ENCODE measurements at regions not wholly inside any gene's neighbourhood (a gene's known extent, or its start where the extent isn't known, plus 50 kb on each side); places are given as distances from the start of the nearest gene placed in this dataset.

DNA sequence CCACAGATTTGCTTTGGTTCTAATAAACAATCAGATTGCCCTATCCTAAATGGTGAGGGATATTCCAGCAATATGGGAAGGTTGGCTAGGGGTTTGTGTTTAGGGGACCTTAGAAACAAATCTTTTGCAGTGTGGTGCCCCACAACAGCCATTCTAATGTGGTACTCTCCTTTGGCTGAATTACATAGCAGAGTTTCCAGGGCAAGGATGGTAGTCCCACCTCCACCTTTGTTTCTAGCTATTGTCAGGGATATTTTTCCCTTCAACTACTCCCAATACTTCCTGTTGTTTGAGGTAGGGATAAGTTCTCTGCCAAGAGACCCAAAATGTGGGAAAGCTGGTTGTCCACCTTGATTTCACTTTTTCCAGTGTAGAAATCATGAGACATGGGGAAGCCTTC, 494.7 kb upstream of the CHORDC1 start (continued):
- no peak for TF ChIP-seq PRRX2 (CRISPR knock-in tag; IDR thresholded peaks at IDR 0.05)
- TF ChIP-seq TEAD4 (CRISPR knock-in tag; IDR thresholded peaks at IDR 0.05), result no peak
- TF ChIP-seq, protein P1, sequence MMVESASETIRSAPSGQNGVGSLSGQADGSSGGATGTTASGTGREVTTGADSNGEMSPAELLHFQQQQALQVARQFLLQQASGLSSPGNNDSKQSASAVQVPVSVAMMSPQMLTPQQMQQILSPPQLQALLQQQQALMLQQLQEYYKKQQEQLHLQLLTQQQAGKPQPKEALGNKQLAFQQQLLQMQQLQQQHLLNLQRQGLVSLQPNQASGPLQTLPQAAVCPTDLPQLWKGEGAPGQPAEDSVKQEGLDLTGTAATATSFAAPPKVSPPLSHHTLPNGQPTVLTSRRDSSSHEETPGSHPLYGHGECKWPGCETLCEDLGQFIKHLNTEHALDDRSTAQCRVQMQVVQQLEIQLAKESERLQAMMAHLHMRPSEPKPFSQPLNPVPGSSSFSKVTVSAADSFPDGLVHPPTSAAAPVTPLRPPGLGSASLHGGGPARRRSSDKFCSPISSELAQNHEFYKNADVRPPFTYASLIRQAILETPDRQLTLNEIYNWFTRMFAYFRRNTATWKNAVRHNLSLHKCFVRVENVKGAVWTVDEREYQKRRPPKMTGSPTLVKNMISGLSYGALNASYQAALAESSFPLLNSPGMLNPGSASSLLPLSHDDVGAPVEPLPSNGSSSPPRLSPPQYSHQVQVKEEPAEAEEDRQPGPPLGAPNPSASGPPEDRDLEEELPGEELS (CRISPR knock-in tag; IDR thresholded peaks at IDR 0.05), result no peak
- no peak for TF ChIP-seq ETV6 (CRISPR knock-in tag; IDR thresholded peaks at IDR 0.05)
- TF ChIP-seq ZNF138 (CRISPR knock-in tag; conservative IDR thresholded peaks at IDR 0.05), result no peak
- TF ChIP-seq, protein P2, sequence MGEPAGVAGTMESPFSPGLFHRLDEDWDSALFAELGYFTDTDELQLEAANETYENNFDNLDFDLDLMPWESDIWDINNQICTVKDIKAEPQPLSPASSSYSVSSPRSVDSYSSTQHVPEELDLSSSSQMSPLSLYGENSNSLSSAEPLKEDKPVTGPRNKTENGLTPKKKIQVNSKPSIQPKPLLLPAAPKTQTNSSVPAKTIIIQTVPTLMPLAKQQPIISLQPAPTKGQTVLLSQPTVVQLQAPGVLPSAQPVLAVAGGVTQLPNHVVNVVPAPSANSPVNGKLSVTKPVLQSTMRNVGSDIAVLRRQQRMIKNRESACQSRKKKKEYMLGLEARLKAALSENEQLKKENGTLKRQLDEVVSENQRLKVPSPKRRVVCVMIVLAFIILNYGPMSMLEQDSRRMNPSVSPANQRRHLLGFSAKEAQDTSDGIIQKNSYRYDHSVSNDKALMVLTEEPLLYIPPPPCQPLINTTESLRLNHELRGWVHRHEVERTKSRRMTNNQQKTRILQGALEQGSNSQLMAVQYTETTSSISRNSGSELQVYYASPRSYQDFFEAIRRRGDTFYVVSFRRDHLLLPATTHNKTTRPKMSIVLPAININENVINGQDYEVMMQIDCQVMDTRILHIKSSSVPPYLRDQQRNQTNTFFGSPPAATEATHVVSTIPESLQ (CRISPR knock-in tag; IDR thresholded peaks at IDR 0.05), result no peak
- TF ChIP-seq ZNF317 (CRISPR knock-in tag; IDR thresholded peaks at IDR 0.05; ENCODE audit: borderline replicate concordance, low read depth), result no peak
- TF ChIP-seq ZNF416 (CRISPR knock-in tag; IDR thresholded peaks at IDR 0.05), result no peak
- TF ChIP-seq TCF7 (CRISPR knock-in tag; IDR thresholded peaks at IDR 0.05; ENCODE audit: low read depth), result no peak

DNA sequence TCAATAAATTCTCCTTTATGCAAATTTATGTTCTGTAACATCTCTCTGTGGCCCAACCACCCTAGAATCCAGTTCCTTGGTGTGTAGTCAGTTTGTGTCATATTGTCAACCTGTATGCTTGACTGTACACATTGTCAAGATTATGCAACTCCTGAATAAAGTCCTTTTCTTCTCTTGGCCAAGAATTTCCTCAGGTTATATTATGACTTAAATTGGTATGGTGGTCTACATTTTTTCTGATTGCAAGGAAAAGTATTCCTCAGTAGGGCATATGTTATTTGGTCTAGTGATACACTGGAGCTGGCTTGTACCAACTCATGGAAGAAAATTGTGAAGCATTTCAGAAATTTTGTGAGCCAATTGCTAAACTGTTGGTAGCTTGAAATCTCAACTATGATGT, 482.8 kb upstream of the CHORDC1 start:
- no peak for DNase-seq (ENCODE audit: low spot score)
- peaks cover 18% of the 10 kb centered on the region for H3K4me1 Mint-ChIP-seq
- POLR2A ChIA-PET, result no interaction called here
- no peak for ATAC-seq
- no peaks in the 10 kb centered on the region for H3K36me3 Mint-ChIP-seq
- TF ChIP-seq, protein P3, sequence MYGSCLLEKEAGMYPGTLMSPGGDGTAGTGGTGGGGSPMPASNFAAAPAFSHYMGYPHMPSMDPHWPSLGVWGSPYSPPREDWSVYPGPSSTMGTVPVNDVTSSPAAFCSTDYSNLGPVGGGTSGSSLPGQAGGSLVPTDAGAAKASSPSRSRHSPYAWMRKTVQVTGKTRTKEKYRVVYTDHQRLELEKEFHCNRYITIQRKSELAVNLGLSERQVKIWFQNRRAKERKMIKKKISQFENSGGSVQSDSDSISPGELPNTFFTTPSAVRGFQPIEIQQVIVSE (CRISPR knock-in tag; IDR thresholded peaks at IDR 0.05; ENCODE audit: borderline replicate concordance), result no peak
- TF ChIP-seq FOXP1 (CRISPR knock-in tag; IDR thresholded peaks at IDR 0.05; ENCODE audit: borderline replicate concordance), result no peak
- CTCF ChIA-PET, result no interaction called here
- peaks cover 4% of the 10 kb centered on the region; the same call in 1 of the 2 replicates for H3K9me3 Mint-ChIP-seq
- no peaks in the 10 kb centered on the region for H3K27me3 Mint-ChIP-seq (ENCODE audit: low read depth)
- no peak overlapping the region for H3K4me3 Mint-ChIP-seq
- no peak overlapping the region for H3K27ac Mint-ChIP-seq

DNA sequence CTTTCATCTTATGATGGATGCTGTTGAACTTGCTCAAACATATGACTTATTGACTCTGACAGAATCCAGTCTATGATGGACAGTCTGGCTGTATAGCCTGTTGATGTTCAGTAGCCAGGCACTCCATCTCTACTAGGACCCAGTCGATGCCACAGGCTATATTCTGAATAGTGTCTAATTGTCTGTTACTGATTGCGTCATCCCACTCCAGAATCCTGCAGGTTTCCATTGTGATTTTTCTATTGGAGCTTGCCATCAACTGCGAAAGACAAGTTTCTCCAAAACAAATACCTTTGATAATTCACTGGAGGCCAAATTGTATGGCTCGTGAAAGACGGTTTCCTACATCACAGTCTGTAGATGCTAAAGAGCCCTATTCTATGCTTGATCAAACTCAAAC, 481.7 kb upstream of the CHORDC1 start:
- CTCF ChIA-PET, result no interaction called here
- H3K4me3 Mint-ChIP-seq, result no peak overlapping the region
- POLR2A ChIA-PET, result no interaction called here
- no peaks in the 10 kb centered on the region for H3K27me3 Mint-ChIP-seq (ENCODE audit: low read depth)
- no peak for ATAC-seq
- no peak for DNase-seq (ENCODE audit: low spot score)
- H3K9me3 Mint-ChIP-seq, result peaks cover 4% of the 10 kb centered on the region; the same call in 1 of the 2 replicates
- TF ChIP-seq SMAD4 (CRISPR knock-in tag; IDR thresholded peaks at IDR 0.05) (no peak), ZNF416 (CRISPR knock-in tag; IDR thresholded peaks at IDR 0.05) (no peak), JUN (CRISPR knock-in tag; IDR thresholded peaks at IDR 0.05) (no peak), NR3C1 (CRISPR knock-in tag; conservative IDR thresholded peaks at IDR 0.05; ENCODE audit: low read depth) (no peak), KAT7 (CRISPR knock-in tag; IDR thresholded peaks at IDR 0.05; ENCODE audit: borderline replicate concordance) (no peak), PRRX2 (CRISPR knock-in tag; IDR thresholded peaks at IDR 0.05) (no peak), NFE2L1 (CRISPR knock-in tag; IDR thresholded peaks at IDR 0.05) (no peak), SMAD3 (CRISPR knock-in tag; IDR thresholded peaks at IDR 0.05; ENCODE audit: borderline replicate concordance) (no peak), TEAD1 (CRISPR knock-in tag; IDR thresholded peaks at IDR 0.05) (no peak), FOXP1 (CRISPR knock-in tag; IDR thresholded peaks at IDR 0.05; ENCODE audit: borderline replicate concordance) (no peak), TP53 (CRISPR knock-in tag; IDR thresholded peaks at IDR 0.05) (no peak), SOX15 (CRISPR knock-in tag; IDR thresholded peaks at IDR 0.05) (no peak), ZNF232 (CRISPR knock-in tag; IDR thresholded peaks at IDR 0.05) (no peak)
- TF ChIP-seq, protein P4, sequence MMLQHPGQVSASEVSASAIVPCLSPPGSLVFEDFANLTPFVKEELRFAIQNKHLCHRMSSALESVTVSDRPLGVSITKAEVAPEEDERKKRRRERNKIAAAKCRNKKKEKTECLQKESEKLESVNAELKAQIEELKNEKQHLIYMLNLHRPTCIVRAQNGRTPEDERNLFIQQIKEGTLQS (CRISPR knock-in tag; conservative IDR thresholded peaks at IDR 0.05), result no peak
- TF ChIP-seq, protein P5, sequence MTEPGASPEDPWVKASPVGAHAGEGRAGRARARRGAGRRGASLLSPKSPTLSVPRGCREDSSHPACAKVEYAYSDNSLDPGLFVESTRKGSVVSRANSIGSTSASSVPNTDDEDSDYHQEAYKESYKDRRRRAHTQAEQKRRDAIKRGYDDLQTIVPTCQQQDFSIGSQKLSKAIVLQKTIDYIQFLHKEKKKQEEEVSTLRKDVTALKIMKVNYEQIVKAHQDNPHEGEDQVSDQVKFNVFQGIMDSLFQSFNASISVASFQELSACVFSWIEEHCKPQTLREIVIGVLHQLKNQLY (CRISPR knock-in tag; IDR thresholded peaks at IDR 0.05), result no peak
- TF ChIP-seq, protein P6, sequence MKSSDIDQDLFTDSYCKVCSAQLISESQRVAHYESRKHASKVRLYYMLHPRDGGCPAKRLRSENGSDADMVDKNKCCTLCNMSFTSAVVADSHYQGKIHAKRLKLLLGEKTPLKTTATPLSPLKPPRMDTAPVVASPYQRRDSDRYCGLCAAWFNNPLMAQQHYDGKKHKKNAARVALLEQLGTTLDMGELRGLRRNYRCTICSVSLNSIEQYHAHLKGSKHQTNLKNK (CRISPR knock-in tag; IDR thresholded peaks at IDR 0.05), result no peak
- TF ChIP-seq, protein P1 (CRISPR knock-in tag; IDR thresholded peaks at IDR 0.05), result no peak
- TF ChIP-seq, protein P7, sequence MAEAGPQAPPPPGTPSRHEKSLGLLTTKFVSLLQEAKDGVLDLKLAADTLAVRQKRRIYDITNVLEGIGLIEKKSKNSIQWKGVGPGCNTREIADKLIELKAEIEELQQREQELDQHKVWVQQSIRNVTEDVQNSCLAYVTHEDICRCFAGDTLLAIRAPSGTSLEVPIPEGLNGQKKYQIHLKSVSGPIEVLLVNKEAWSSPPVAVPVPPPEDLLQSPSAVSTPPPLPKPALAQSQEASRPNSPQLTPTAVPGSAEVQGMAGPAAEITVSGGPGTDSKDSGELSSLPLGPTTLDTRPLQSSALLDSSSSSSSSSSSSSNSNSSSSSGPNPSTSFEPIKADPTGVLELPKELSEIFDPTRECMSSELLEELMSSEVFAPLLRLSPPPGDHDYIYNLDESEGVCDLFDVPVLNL (CRISPR knock-in tag; IDR thresholded peaks at IDR 0.05; ENCODE audit: borderline replicate concordance, low read depth), result no peak
- H3K36me3 Mint-ChIP-seq, result no peaks in the 10 kb centered on the region
- H3K4me1 Mint-ChIP-seq, result peaks cover 17% of the 10 kb centered on the region
- H3K27ac Mint-ChIP-seq, result no peak overlapping the region
